Type B pancreatic cell (in vitro differentiated cells): ENCODE measurements at regions not wholly inside any gene's neighbourhood (a gene's known extent, or its start where the extent isn't known, plus 50 kb on each side); places are given as distances from the start of the nearest gene placed in this dataset.

Experiments used
- DNase-seq: peaks from one replicate; pipeline ENCODE4 v3.0.0; 2021; ENCODE audit warnings: mixed read lengths; ENCODE audit not compliant: unreplicated experiment; ENCODE audit errors: extremely low spot score
- H3K27ac Mint-ChIP-seq: 2 replicates; pipeline ENCODE4 v1.8.0; 2021; ENCODE audit warnings: mild to moderate bottlenecking, mixed read lengths
- H3K27me3 Mint-ChIP-seq: 2 replicates; pipeline ENCODE4 v1.8.0; 2021; ENCODE audit warnings: mixed read lengths
- H3K36me3 Mint-ChIP-seq: 2 replicates; pipeline ENCODE4 v1.8.0; 2021; ENCODE audit warnings: mixed read lengths
- H3K4me1 Mint-ChIP-seq: one replicate; pipeline ENCODE4 v1.8.0; 2021; ENCODE audit warnings: mixed read lengths; ENCODE audit not compliant: unreplicated experiment
- H3K4me3 Mint-ChIP-seq: 2 replicates; pipeline ENCODE4 v1.8.0; 2021; ENCODE audit warnings: mild to moderate bottlenecking, mixed read lengths
- H3K9me3 Mint-ChIP-seq: 2 replicates; pipeline ENCODE4 v1.8.0; 2021; ENCODE audit warnings: mixed read lengths
- TF ChIP-seq, protein P1 (sequence below): fragments of 200-600 bp; sonication (generic); conservative IDR thresholded peaks from 2 replicates; pipeline ENCODE4 v1.5.0; 2021; ENCODE audit warnings: antibody characterized with exemption, mild to moderate bottlenecking

DNA sequence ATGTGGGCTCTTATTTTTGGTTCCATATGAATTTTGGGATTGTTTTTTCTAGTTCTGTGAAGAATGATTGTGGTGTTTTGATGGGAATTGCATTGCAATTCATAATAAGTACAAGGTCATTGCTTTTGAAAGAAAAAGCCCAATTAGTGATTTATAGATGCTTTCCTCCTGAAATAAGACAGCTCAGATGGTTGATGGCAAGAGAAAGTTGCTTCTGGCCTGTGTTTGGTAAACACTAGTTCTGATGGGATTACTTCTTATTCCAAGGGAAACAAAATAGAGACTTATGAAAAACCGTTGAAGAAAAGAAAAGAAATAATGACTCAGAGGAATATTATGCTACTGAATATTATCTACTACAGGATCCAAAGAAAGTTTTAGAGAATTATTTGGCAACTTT, 144.9 kb downstream of the SPANXA1 start:
- H3K36me3 Mint-ChIP-seq, result no peaks in the 10 kb centered on the region
- H3K4me1 Mint-ChIP-seq, result no peaks in the 10 kb centered on the region
- no peak overlapping the region for H3K27ac Mint-ChIP-seq
- TF ChIP-seq, protein P1, sequence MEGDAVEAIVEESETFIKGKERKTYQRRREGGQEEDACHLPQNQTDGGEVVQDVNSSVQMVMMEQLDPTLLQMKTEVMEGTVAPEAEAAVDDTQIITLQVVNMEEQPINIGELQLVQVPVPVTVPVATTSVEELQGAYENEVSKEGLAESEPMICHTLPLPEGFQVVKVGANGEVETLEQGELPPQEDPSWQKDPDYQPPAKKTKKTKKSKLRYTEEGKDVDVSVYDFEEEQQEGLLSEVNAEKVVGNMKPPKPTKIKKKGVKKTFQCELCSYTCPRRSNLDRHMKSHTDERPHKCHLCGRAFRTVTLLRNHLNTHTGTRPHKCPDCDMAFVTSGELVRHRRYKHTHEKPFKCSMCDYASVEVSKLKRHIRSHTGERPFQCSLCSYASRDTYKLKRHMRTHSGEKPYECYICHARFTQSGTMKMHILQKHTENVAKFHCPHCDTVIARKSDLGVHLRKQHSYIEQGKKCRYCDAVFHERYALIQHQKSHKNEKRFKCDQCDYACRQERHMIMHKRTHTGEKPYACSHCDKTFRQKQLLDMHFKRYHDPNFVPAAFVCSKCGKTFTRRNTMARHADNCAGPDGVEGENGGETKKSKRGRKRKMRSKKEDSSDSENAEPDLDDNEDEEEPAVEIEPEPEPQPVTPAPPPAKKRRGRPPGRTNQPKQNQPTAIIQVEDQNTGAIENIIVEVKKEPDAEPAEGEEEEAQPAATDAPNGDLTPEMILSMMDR, result no peak
- H3K9me3 Mint-ChIP-seq, result peaks cover 5% of the 10 kb centered on the region
- no peaks in the 10 kb centered on the region for H3K27me3 Mint-ChIP-seq
- no peak for DNase-seq
- H3K4me3 Mint-ChIP-seq, result no peak overlapping the region

DNA sequence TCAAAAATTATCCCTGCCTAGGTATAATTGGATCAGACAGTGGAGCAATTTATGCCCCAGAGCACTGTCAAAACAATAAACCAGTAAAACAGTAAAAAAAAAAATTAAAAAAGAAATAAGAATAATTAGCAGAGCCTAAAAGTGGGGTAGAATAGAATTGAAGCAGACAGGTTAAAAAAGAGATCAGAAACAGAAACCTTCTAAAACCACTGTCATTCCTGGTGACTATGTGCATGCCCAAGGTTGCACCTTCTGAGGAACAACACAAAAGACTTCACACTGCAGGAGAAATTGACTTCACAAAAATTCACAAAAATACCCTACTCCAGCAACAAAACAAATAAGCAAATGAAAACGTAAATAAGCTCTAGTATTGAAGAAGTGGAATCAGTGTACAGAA, 168.6 kb downstream of the SPANXA1 start:
- H3K4me1 Mint-ChIP-seq, result no peaks in the 10 kb centered on the region
- H3K27ac Mint-ChIP-seq, result no peak overlapping the region
- H3K36me3 Mint-ChIP-seq, result no peaks in the 10 kb centered on the region
- TF ChIP-seq, protein P1, result no peak
- no peaks in the 10 kb centered on the region for H3K9me3 Mint-ChIP-seq
- DNase-seq, result no peak
- no peaks in the 10 kb centered on the region for H3K27me3 Mint-ChIP-seq
- no peak overlapping the region for H3K4me3 Mint-ChIP-seq

DNA sequence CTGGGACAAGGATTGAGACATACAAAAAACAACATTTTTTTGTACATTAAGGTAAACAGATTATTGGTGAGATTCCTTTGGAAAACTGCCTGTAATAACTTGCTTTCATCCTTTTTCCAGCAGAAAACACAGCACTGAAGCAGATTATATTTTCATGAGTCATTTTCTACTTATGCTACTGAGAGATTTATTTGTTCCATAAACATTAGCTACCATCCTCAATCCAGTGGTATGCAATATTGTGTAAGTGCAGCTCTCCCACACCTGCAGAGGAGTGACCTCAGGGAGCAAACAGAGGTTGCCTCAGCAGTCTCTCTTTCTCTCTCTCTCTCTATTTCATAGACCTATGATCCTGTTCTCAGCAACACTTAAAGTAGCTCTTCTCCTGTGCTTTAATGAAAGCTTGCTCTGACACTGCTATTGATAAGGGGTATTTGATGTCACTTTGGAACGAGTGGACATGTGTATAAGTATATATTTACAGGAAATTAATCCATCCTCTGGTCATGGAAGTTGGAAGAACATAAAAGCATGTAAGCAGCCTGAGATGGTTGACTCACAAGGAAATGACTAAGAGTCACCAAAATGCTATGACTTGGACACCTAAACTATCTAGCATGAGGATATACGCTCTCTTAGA, 163.7 kb upstream of the SPANXC start:
- DNase-seq, result no peak
- no peaks in the 10 kb centered on the region for H3K36me3 Mint-ChIP-seq
- H3K27me3 Mint-ChIP-seq, result no peaks in the 10 kb centered on the region
- H3K9me3 Mint-ChIP-seq, result no peaks in the 10 kb centered on the region
- H3K4me1 Mint-ChIP-seq, result no peaks in the 10 kb centered on the region
- H3K27ac Mint-ChIP-seq, result no peak overlapping the region
- TF ChIP-seq, protein P1, result no peak
- no peak overlapping the region for H3K4me3 Mint-ChIP-seq

DNA sequence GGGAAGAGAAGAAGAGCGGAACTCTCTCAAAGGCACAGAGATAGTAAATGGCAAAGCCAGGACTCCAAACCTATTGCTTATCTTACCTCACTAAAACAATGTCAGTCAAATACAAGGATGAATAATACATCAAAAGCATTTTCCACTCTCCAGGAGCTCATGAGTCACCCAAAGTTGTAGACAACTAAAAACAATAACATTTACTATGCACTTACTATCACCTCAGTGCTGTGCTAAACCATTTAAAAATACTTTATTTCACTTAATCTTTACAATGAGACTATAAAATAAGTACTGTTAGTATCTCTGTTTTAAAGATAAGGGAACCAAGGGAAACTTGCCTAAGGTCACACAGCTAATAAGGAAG, 163.2 kb upstream of the SPANXC start:
- Mint-ChIP-seq H3K27me3 (no peaks in the 10 kb centered on the region), H3K36me3 (no peaks in the 10 kb centered on the region), H3K4me1 (no peaks in the 10 kb centered on the region), H3K9me3 (no peaks in the 10 kb centered on the region), H3K27ac (no peak overlapping the region), H3K4me3 (no peak overlapping the region)
- TF ChIP-seq, protein P1, result no peak
- no peak for DNase-seq

DNA sequence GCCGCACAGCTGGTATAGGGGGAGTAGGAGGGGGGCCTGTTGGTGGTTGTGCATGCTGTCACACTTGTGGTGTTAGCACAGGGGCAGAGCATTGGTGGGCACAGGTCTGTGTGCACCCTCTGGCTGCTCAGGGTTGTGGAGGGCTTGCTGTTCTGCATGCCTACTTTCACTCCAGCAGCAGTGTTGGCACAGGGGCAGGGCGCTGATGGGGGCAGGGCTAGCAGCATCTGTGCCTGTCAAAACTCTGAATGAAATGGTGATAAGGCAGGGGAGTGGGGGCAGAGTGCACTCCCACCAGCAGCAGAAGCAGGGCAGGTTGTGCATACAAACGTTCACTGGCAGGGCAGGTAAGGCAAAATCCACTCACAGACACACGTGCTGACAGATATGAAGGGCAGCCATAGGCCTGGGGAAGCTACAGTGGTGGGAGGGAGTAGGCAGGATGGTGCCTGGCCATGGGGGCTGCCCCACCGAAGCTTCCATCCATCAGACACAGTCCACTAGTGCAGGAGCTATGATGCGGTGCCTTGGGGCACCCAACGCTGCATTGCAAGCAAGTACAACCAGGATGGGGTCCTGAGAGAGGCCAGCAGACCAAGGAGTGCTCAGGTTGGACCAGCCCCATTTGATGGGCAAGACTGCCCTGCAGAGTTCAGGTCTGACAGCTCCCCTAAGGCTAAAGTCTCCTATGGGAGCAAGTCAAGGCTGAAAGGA, 160.7 kb upstream of the SPANXC start:
- H3K36me3 Mint-ChIP-seq, result no peaks in the 10 kb centered on the region
- no peak for DNase-seq
- no peaks in the 10 kb centered on the region for H3K9me3 Mint-ChIP-seq
- TF ChIP-seq, protein P1, result no peak
- no peaks in the 10 kb centered on the region for H3K27me3 Mint-ChIP-seq
- H3K4me1 Mint-ChIP-seq, result no peaks in the 10 kb centered on the region
- no peak overlapping the region for H3K27ac Mint-ChIP-seq
- no peak overlapping the region for H3K4me3 Mint-ChIP-seq
